H9 (cell line): ENCODE measurements at regions not wholly inside any gene's neighbourhood (a gene's known extent, or its start where the extent isn't known, plus 50 kb on each side); places are given as distances from the start of the nearest gene placed in this dataset.

Experiments used
- DNase-seq: peaks from one replicate; pipeline ENCODE4 v3.0.0-alpha.2; 2017
- H2AFZ ChIP-seq: one replicate; pipeline ENCODE4 v1.6.1; 2013; ENCODE audit warnings: mild to moderate bottlenecking, low read length, control low read depth, moderate library complexity
- H2AK5ac ChIP-seq: 2 replicates; pipeline ENCODE4 v1.6.1; 2013; ENCODE audit warnings: low read length, control low read depth, mixed read lengths; ENCODE audit not compliant: insufficient read length
- H2BK120ac ChIP-seq: one replicate; pipeline ENCODE4 v1.6.1; 2013; ENCODE audit warnings: low read depth, mild to moderate bottlenecking, low read length, control low read depth, inconsistent platforms; ENCODE audit not compliant: poor library complexity, severe bottlenecking
- H2BK12ac ChIP-seq: 2 replicates; pipeline ENCODE4 v1.6.1; 2013; ENCODE audit warnings: low read length, control low read depth, mixed read lengths, low read depth; ENCODE audit not compliant: insufficient read length
- H2BK15ac ChIP-seq: 2 replicates; pipeline ENCODE4 v1.6.1; 2013; ENCODE audit warnings: low read depth, low read length, control low read depth
- H2BK20ac ChIP-seq: one replicate; pipeline ENCODE4 v1.6.1; 2013; ENCODE audit warnings: low read depth, mild to moderate bottlenecking, low read length, control low read depth, inconsistent platforms; ENCODE audit not compliant: poor library complexity, severe bottlenecking
- H2BK5ac ChIP-seq: 2 replicates; pipeline ENCODE4 v1.6.1; 2013; ENCODE audit warnings: low read length, control low read depth, mixed read lengths; ENCODE audit not compliant: insufficient read length
- H3K14ac ChIP-seq: 2 replicates; pipeline ENCODE4 v1.6.1; 2013; ENCODE audit warnings: low read length, control low read depth; ENCODE audit not compliant: insufficient read depth
- H3K18ac ChIP-seq: 2 replicates; pipeline ENCODE4 v1.6.1; 2013; ENCODE audit warnings: low read depth, mild to moderate bottlenecking, mixed read lengths, low read length, control low read depth; ENCODE audit not compliant: insufficient read length
- H3K23ac ChIP-seq: 2 replicates; pipeline ENCODE4 v1.6.1; 2013; ENCODE audit warnings: low read length, control low read depth, mixed read lengths, low read depth; ENCODE audit not compliant: insufficient read length
- H3K23me2 ChIP-seq: 2 replicates; pipeline ENCODE4 v1.6.1; 2013; ENCODE audit warnings: low read depth, mild to moderate bottlenecking, mixed read lengths, low read length, control low read depth; ENCODE audit not compliant: insufficient read length, poor library complexity, severe bottlenecking
- H3K27ac ChIP-seq: 2 replicates; pipeline ENCODE4 v1.5.1; 2013; ENCODE audit warnings: low read length, control low read depth, mixed read lengths, low read depth; ENCODE audit not compliant: insufficient read length
- H3K27me3 ChIP-seq: 2 replicates; pipeline ENCODE4 v1.6.1; 2013; ENCODE audit warnings: low read length, control low read depth, inconsistent platforms; ENCODE audit not compliant: insufficient read depth
- H3K4ac ChIP-seq: 2 replicates; pipeline ENCODE4 v1.6.1; 2013; ENCODE audit warnings: low read depth, mild to moderate bottlenecking, control low read depth, inconsistent platforms, low read length, moderate library complexity
- H3K4me1 ChIP-seq: 2 replicates; pipeline ENCODE4 v1.6.1; 2013; ENCODE audit warnings: low read length, control low read depth, inconsistent platforms; ENCODE audit not compliant: insufficient read depth
- H3K4me2 ChIP-seq: 2 replicates; pipeline ENCODE4 v1.6.1; 2013; ENCODE audit warnings: low read length, control low read depth, mixed read lengths; ENCODE audit not compliant: insufficient read length, insufficient read depth
- H3K56ac ChIP-seq: 2 replicates; pipeline ENCODE4 v1.6.1; 2013; ENCODE audit warnings: low read depth, mild to moderate bottlenecking, mixed read lengths, low read length, control low read depth; ENCODE audit not compliant: insufficient read length
- H3K79me1 ChIP-seq: 2 replicates; pipeline ENCODE4 v1.6.1; 2013; ENCODE audit warnings: low read depth, mild to moderate bottlenecking, moderate library complexity, low read length, control low read depth, inconsistent platforms; ENCODE audit not compliant: insufficient read depth, poor library complexity, severe bottlenecking
- H3K79me2 ChIP-seq: 2 replicates; pipeline ENCODE4 v1.6.1; 2013; ENCODE audit warnings: low read length, control low read depth, inconsistent platforms; ENCODE audit not compliant: insufficient read depth
- H3K9ac ChIP-seq: 2 replicates; pipeline ENCODE4 v1.6.1; 2013; ENCODE audit warnings: low read length, control low read depth, mixed read lengths; ENCODE audit not compliant: insufficient read length; ENCODE audit errors: extremely low read depth
- H3K9me3 ChIP-seq: one replicate; pipeline ENCODE4 v1.6.1; 2013; ENCODE audit warnings: low read depth, low read length, inconsistent platforms; ENCODE audit not compliant: control insufficient read depth
- H3T11ph ChIP-seq: one replicate; pipeline ENCODE4 v1.6.1; 2013; ENCODE audit warnings: mild to moderate bottlenecking, low read length, control low read depth, inconsistent platforms
- H4K20me1 ChIP-seq: one replicate; pipeline ENCODE4 v1.6.1; 2013; ENCODE audit not compliant: control insufficient read depth, insufficient read length, insufficient read depth
- H4K5ac ChIP-seq: 2 replicates; pipeline ENCODE4 v1.6.1; 2013; ENCODE audit warnings: low read depth, mild to moderate bottlenecking, mixed read lengths, low read length, control low read depth; ENCODE audit not compliant: insufficient read length
- H4K8ac ChIP-seq: replicated peaks from 2 replicates; pipeline ENCODE4 v1.6.1; 2013; ENCODE audit warnings: low read length, control low read depth, mixed read lengths, low read depth; ENCODE audit not compliant: insufficient read length
- H4K91ac ChIP-seq: 2 replicates; pipeline ENCODE4 v1.6.1; 2013; ENCODE audit warnings: low read depth, mild to moderate bottlenecking, moderate library complexity, mixed read lengths, low read length, control low read depth; ENCODE audit not compliant: insufficient read length
- H3K27ac Mint-ChIP-seq, 3 experiments: 2 replicates in 2 of 3; 3 replicates in 1 of 3; pipeline ENCODE4 v1.8.0; 2020 to 2021; ENCODE audit warnings: mixed read lengths in 3 of 3, mild to moderate bottlenecking in 1 of 3, moderate library complexity in 1 of 3
- H3K27me3 Mint-ChIP-seq: 2 replicates; pipeline ENCODE4 v1.8.0; 2021; ENCODE audit warnings: low read depth, mild to moderate bottlenecking, moderate library complexity, mixed read lengths
- H3K36me3 Mint-ChIP-seq, 3 experiments: 2 replicates in 2 of 3; 3 replicates in 1 of 3; pipeline ENCODE4 v1.8.0; 2020 to 2021; ENCODE audit warnings: low read depth in 3 of 3, mixed read lengths in 3 of 3; ENCODE audit not compliant: insufficient read depth in 1 of 3
- H3K4me1 Mint-ChIP-seq, 2 experiments: 2 replicates each; pipeline ENCODE4 v1.8.0; 2020; ENCODE audit warnings: mixed read lengths in 2 of 2
- H3K4me3 Mint-ChIP-seq, 2 experiments: 2 replicates in 1 of 2; 3 replicates in 1 of 2; pipeline ENCODE4 v1.8.0; 2020 to 2021; ENCODE audit warnings: mild to moderate bottlenecking in 2 of 2, mixed read lengths in 2 of 2, moderate library complexity in 1 of 2
- H3K9me3 Mint-ChIP-seq, 2 experiments: 2 replicates in 1 of 2; 3 replicates in 1 of 2; pipeline ENCODE4 v1.8.0; 2020; ENCODE audit warnings: mild to moderate bottlenecking in 2 of 2, mixed read lengths in 2 of 2, moderate library complexity in 1 of 2
- WGBS: extraction: QIAGEN DNeasy Blood & Tissue Kit; methylation state at CpG from one replicate; pipeline ENCODE4 v1.1.7; 2013; ENCODE audit warnings: missing lambda C conversion rate, low lambda C conversion rate, mixed read lengths; ENCODE audit not compliant: insufficient read length; ENCODE audit errors: extremely low coverage; 5-methylcytosine and 5-hydroxymethylcytosine counted together
- TF ChIP-seq, protein P1 (sequence below): fragments of 200-600 bp; sonication (generic); conservative IDR thresholded peaks from 3 replicates; pipeline ENCODE4 v1.8.0; 2021; ENCODE audit warnings: antibody characterized with exemption, mild to moderate bottlenecking

DNA sequence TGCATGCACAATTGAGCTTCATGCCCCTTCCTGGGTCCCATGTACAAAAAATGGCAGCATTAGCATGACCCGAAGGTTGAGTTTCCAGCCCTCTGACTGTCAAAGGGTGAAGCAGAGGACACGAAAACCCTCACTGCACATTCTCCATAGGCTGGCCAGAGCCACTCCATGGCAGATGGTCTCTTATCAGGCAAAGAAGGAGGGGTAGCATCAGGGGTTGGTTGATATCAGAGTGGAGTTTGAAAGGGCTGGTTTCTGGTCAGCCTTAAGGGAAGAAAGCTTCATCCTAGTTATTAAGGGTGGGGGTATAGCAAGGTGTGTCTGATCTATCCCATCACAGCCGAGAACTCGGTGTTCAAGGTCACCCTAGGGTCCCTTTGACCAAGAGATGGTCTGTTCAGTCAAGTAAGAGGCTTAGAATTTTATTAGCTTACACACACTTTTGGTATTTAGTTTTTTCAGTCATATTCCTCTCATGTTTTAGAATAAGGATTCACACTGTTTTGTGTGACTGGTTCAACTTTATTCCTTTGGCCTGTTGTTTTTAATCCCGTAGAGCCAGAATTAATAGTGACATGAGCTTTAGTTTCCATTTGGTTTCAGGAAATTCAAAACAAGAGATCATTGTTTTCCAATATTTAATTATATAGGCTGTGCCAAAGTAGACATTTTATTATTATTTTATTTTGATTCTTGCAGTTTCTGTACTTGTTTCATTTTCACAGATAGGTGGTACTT lies 199.9 kb upstream of the FMN2 start:
- no peaks in the 10 kb centered on the region for H3K79me2 ChIP-seq
- TF ChIP-seq, protein P1, sequence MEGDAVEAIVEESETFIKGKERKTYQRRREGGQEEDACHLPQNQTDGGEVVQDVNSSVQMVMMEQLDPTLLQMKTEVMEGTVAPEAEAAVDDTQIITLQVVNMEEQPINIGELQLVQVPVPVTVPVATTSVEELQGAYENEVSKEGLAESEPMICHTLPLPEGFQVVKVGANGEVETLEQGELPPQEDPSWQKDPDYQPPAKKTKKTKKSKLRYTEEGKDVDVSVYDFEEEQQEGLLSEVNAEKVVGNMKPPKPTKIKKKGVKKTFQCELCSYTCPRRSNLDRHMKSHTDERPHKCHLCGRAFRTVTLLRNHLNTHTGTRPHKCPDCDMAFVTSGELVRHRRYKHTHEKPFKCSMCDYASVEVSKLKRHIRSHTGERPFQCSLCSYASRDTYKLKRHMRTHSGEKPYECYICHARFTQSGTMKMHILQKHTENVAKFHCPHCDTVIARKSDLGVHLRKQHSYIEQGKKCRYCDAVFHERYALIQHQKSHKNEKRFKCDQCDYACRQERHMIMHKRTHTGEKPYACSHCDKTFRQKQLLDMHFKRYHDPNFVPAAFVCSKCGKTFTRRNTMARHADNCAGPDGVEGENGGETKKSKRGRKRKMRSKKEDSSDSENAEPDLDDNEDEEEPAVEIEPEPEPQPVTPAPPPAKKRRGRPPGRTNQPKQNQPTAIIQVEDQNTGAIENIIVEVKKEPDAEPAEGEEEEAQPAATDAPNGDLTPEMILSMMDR, result no peak
- no peak overlapping the region for H3K56ac ChIP-seq
- H3K4me2 ChIP-seq, result no peak overlapping the region
- no peak overlapping the region for H3K27ac ChIP-seq
- H2BK12ac ChIP-seq, result no peak overlapping the region
- Mint-ChIP-seq H3K4me1 (peaks cover 7 to 11% of the 10 kb centered on the region in 2 experiments), H3K27me3 (no peaks in the 10 kb centered on the region), H3K9me3 (no peaks in the 10 kb centered on the region), H3K4me3 (no peak overlapping the region), H3K27ac (peak overlapping the region in 1 of 3 experiments; percentile 93; a peak in 1 of 7 replicates), H3K36me3 (peaks cover 0 to 9% (median 5%) of the 10 kb centered on the region in 3 experiments; a peak in 3 of 7 replicates)
- H3K23me2 ChIP-seq, result no peaks in the 10 kb centered on the region
- H3K4ac ChIP-seq, result no peak overlapping the region
- H3K9ac ChIP-seq, result no peak overlapping the region
- no peaks in the 10 kb centered on the region for H3K9me3 ChIP-seq
- H2AFZ ChIP-seq, result no peak overlapping the region
- H4K8ac ChIP-seq, result no peak overlapping the region
- H2BK5ac ChIP-seq, result no peak overlapping the region
- no peaks in the 10 kb centered on the region for H3K79me1 ChIP-seq
- no peak overlapping the region for H2AK5ac ChIP-seq
- H3K4me1 ChIP-seq, result peaks cover 6% of the 10 kb centered on the region; the same call in 1 of the 2 replicates
- no peak overlapping the region for H2BK15ac ChIP-seq
- WGBS, result no CpG with 5 or more reads among the region's 5 CpGs
- H4K5ac ChIP-seq, result no peak overlapping the region
- no peak for DNase-seq
- no peak overlapping the region for H2BK20ac ChIP-seq
- no peak overlapping the region for H3K14ac ChIP-seq
- no peaks in the 10 kb centered on the region for H4K20me1 ChIP-seq
- H4K91ac ChIP-seq, result no peak overlapping the region
- no peak overlapping the region for H3K23ac ChIP-seq
- no peaks in the 10 kb centered on the region; the same call in 1 of the 2 replicates for H3K27me3 ChIP-seq
- no peak overlapping the region for H3K18ac ChIP-seq
- H2BK120ac ChIP-seq, result no peak overlapping the region
- H3T11ph ChIP-seq, result no peak overlapping the region
